Endothelial cell of umbilical vein (primary cell): ENCODE measurements at regions not wholly inside any gene's neighbourhood (a gene's known extent, or its start where the extent isn't known, plus 50 kb on each side); places are given as distances from the start of the nearest gene placed in this dataset.
"Not testable (repeated sequence)": the region's sequence is repeated elsewhere in the genome, so short reads cannot be mapped to it uniquely, and the experiment has no call there.

Experiments used
- BruUV-seq: library from RNA; stranded (reverse); fragments of 400-500 nt; replicated peaks from 2 replicates; lab custom pipeline; 2021; lab: Mats Ljungman, UMichigan
- CTCF ChIA-PET: fragments of 300-600, 350-600 bp; sonication (Branson Sonifier 250); formaldehyde crosslinking; loops from one replicate; lab custom pipeline; 2021; ENCODE audit warnings: antibody characterized with exemption, inconsistent platforms; lab: Charles Lee
- POLR2A ChIA-PET: fragments of 300-600, 350-600 bp; sonication (Branson Sonifier 250); formaldehyde crosslinking; loops from one replicate; lab custom pipeline; 2021; ENCODE audit warnings: antibody characterized with exemption, inconsistent platforms; lab: Charles Lee
- DNase-seq: peaks from one replicate; pipeline ENCODE4 v3.0.0-alpha.2; 2011; ENCODE audit warnings: low read depth, low spot score
- FAIRE-seq: peaks from 2 replicates; lab custom pipeline; 2011; peaks lifted over from hg19 to GRCh38; lab: Jason Lieb, UNC
- H2AFZ ChIP-seq: 2 replicates; pipeline ENCODE4 v1.6.0; 2012; ENCODE audit warnings: low read depth, low read length, control low read depth, inconsistent platforms
- H3K27ac ChIP-seq: 2 replicates; pipeline ENCODE4 v1.5.1; 2011; ENCODE audit warnings: low read depth, mild to moderate bottlenecking, control low read depth, low read length, moderate library complexity; ENCODE audit not compliant: insufficient read depth
- H3K27me3 ChIP-seq, 2 experiments: 2 replicates each; pipeline versions ENCODE4 v1.6.0 to v1.6.1; 2011; ENCODE audit warnings: low read length in 2 of 2, mixed read lengths in 1 of 2; ENCODE audit not compliant: control insufficient read depth in 2 of 2, insufficient read depth in 2 of 2
- H3K36me3 ChIP-seq, 2 experiments: 2 replicates in 1 of 2; 3 replicates in 1 of 2; pipeline ENCODE4 v1.5.1; 2011; ENCODE audit warnings: low read length in 2 of 2, mild to moderate bottlenecking in 1 of 2, moderate library complexity in 1 of 2; ENCODE audit not compliant: control insufficient read depth in 2 of 2, insufficient read depth in 2 of 2; ENCODE audit errors: extremely low read depth in 1 of 2
- H3K4me1 ChIP-seq: 3 replicates; pipeline ENCODE4 v1.5.1; 2011; ENCODE audit warnings: mild to moderate bottlenecking, low read length; ENCODE audit not compliant: control insufficient read depth, insufficient read depth; ENCODE audit errors: extremely low read depth
- H3K4me2 ChIP-seq: 2 replicates; pipeline ENCODE4 v1.6.1; 2011; ENCODE audit warnings: low read length, control low read depth, mixed read lengths; ENCODE audit not compliant: insufficient read depth
- H3K4me3 ChIP-seq, 3 experiments: fragments of 200-600 bp in 1 of 3; sonication (generic), shearing (Covaris generic) in 1 of 3; replicated peaks in 1 of 3; 2 replicates each; pipeline ENCODE4 v1.5.1; 2011 to 2016; ENCODE audit warnings: control low read depth in 3 of 3, low read length in 3 of 3, mild to moderate bottlenecking in 2 of 3, inconsistent platforms in 1 of 3, low read depth in 1 of 3, moderate library complexity in 1 of 3; ENCODE audit not compliant: insufficient read depth in 1 of 3
- H3K79me2 ChIP-seq: 2 replicates; pipeline ENCODE4 v1.6.0; 2012; ENCODE audit warnings: low read length, inconsistent platforms; ENCODE audit not compliant: control insufficient read depth, insufficient read depth
- H3K9ac ChIP-seq: replicated peaks from 2 replicates; pipeline ENCODE3; 2011; ENCODE audit warnings: low read length, control low read depth; ENCODE audit not compliant: insufficient read depth; ENCODE audit errors: extremely low read depth
- H3K9me1 ChIP-seq: replicated peaks from 3 replicates; pipeline ENCODE4 v1.6.0; 2011; ENCODE audit warnings: mild to moderate bottlenecking, low read length; ENCODE audit not compliant: control insufficient read depth, insufficient read depth; ENCODE audit errors: extremely low read depth
- H3K9me3 ChIP-seq: replicated peaks from 2 replicates; pipeline ENCODE4 v1.5.1; 2012; ENCODE audit warnings: low read length, inconsistent platforms; ENCODE audit not compliant: control insufficient read depth, insufficient read depth
- H4K20me1 ChIP-seq: replicated peaks from 2 replicates; pipeline ENCODE3; 2011; ENCODE audit warnings: mild to moderate bottlenecking, low read length; ENCODE audit not compliant: control insufficient read depth, insufficient read depth; ENCODE audit errors: extremely low read depth
- CTCF ChIP-seq, 2 donors: IDR thresholded peaks; 1 replicate in 1 of 2; 2 replicates in 1 of 2; pipeline ENCODE4 v1.5.1; 2011; ENCODE audit warnings: low read length in 2 of 2, mild to moderate bottlenecking in 2 of 2, moderate library complexity in 2 of 2, control low read depth in 1 of 2, inconsistent platforms in 1 of 2, low read depth in 1 of 2; ENCODE audit not compliant: insufficient read depth in 1 of 2; ENCODE audit errors: extremely low read depth in 1 of 2
- EZH2 ChIP-seq: IDR thresholded peaks from 2 replicates; pipeline ENCODE4 v1.6.1; 2012; ENCODE audit warnings: borderline replicate concordance, low read depth, mild to moderate bottlenecking, moderate library complexity, low read length, inconsistent platforms; ENCODE audit not compliant: severe bottlenecking
- FOS ChIP-seq: IDR thresholded peaks from 2 replicates; pipeline ENCODE4 v1.6.1; 2011; ENCODE audit warnings: mild to moderate bottlenecking, low read length, moderate library complexity, borderline replicate concordance; ENCODE audit not compliant: insufficient read depth
- GATA2 ChIP-seq: IDR thresholded peaks from 2 replicates; pipeline ENCODE4 v1.7.0; 2011; ENCODE audit warnings: low read depth, mild to moderate bottlenecking, moderate library complexity, mixed read lengths, low read length; ENCODE audit not compliant: insufficient read length, insufficient read depth
- JUN ChIP-seq: IDR thresholded peaks from 2 replicates; pipeline ENCODE4 v1.6.1; 2011; ENCODE audit warnings: borderline replicate concordance, low read depth; ENCODE audit not compliant: insufficient read length, insufficient read depth
- MYC ChIP-seq: IDR thresholded peaks from one replicate; pipeline ENCODE4 v1.6.1; 2011; ENCODE audit warnings: mild to moderate bottlenecking, low read depth, low read length
- POLR2A ChIP-seq: IDR thresholded peaks from 2 replicates; pipeline ENCODE4 v1.6.1; 2012; ENCODE audit warnings: low read depth, mild to moderate bottlenecking, control low read depth, low read length
- POLR2AphosphoS5 ChIP-seq: IDR thresholded peaks from 2 replicates; pipeline ENCODE4 v1.6.1; 2012; ENCODE audit warnings: low read depth, mild to moderate bottlenecking, control low read depth, low read length, moderate library complexity; ENCODE audit not compliant: insufficient read depth
- dilution Hi-C: fragments of 300-500 bp; cut with MboI; formaldehyde crosslinking; loops from one replicate; pipeline ENCODE4 v1.15.0; 2019; ENCODE audit warnings: low sequenced_read_pairs; ENCODE audit not compliant: extremely low pct_ligation_motif_present
- intact Hi-C: fragments of 100-400 bp; cut with micrococcal nuclease; formaldehyde crosslinking; loops from one replicate; pipeline ENCODE4 v1.10.0; 2022
- TF ChIP-seq, protein P1 (sequence below): IDR thresholded peaks from 2 replicates; pipeline ENCODE4 v1.6.1; 2011; ENCODE audit not compliant: insufficient read depth, insufficient read length

DNA sequence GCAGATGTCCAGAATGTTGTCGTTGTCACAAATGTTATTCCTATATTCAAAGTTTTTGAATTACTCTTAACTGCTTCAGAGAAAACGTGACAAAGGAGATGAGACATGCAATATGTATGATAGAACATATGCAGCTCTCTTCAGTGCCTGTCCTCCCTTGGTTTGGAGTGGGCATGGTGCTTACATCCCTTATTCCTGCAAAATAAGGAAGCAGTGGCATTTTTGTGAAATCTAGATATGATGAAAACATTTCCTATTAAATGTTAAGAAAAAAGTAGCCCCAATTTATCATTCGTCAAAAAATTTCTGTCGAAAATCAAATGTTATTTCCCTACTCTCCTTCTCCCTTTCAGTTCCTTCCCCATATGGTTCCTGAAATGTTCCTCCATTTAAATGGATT is 457.5 kb upstream of the FANCL start:
- Histone ChIP-seq H3K9ac (no peak overlapping the region), H3K27me3 (no peaks in the 10 kb centered on the region), H3K4me1 (peaks cover 11% of the 10 kb centered on the region), H3K4me3 (no peak overlapping the region), H3K4me2 (no peak overlapping the region), H3K9me1 (no peaks in the 10 kb centered on the region), H3K36me3 (no peaks in the 10 kb centered on the region), H2AFZ (no peak overlapping the region), H3K27ac (no peak overlapping the region), H3K9me3 (no peaks in the 10 kb centered on the region), H4K20me1 (no peaks in the 10 kb centered on the region), H3K79me2 (no peaks in the 10 kb centered on the region)
- POLR2A ChIA-PET: no interaction called here
- CTCF ChIA-PET: interaction anchor here (0.5 to 1.2 kb wide), 4 partner anchors 10 to 1975 kb away, joined by 3 to 5 read pairs (median 4); no protein-coding TSS in a partner anchor
- dilution Hi-C loops (no loop called here), intact Hi-C loops (no loop called here)
- DNase-seq: no peak
- TF ChIP-seq POLR2A (no peak), EZH2 (no peak), FOS (no peak), MYC (no peak), GATA2 (no peak), CTCF (IDR thresholded peaks at IDR 0.05; ENCODE audit: extremely low read depth in 1 of 2, insufficient read depth in 1 of 2, low read depth in 1 of 2, low read length in 2 of 2) (no peak), JUN (no peak), POLR2AphosphoS5 (no peak)
- TF ChIP-seq, protein P1, sequence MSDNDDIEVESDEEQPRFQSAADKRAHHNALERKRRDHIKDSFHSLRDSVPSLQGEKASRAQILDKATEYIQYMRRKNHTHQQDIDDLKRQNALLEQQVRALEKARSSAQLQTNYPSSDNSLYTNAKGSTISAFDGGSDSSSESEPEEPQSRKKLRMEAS: no peak
- BruUV-seq: no TSS peak
- no peak for FAIRE-seq

- H3K9me3 ChIP-seq, DNase-seq, FAIRE-seq, POLR2A ChIA-PET, H3K4me3 ChIP-seq, H3K4me1 ChIP-seq, H3K27ac ChIP-seq, H2AFZ ChIP-seq, intact Hi-C loops, BruUV-seq, H3K36me3 ChIP-seq, H3K27me3 ChIP-seq, dilution Hi-C loops, H3K79me2 ChIP-seq, H3K9ac ChIP-seq, H4K20me1 ChIP-seq, H3K9me1 ChIP-seq, H3K4me2 ChIP-seq: not testable (repeated sequence)
- CTCF ChIA-PET: interaction anchor here (1.3 kb wide), 1 partner anchor 8 kb away, joined by 4 read pairs; no protein-coding TSS in a partner anchor
These were observed 453.0 kb upstream of the FANCL start for GRCh38 chr2:58694114-58694513.

DNA sequence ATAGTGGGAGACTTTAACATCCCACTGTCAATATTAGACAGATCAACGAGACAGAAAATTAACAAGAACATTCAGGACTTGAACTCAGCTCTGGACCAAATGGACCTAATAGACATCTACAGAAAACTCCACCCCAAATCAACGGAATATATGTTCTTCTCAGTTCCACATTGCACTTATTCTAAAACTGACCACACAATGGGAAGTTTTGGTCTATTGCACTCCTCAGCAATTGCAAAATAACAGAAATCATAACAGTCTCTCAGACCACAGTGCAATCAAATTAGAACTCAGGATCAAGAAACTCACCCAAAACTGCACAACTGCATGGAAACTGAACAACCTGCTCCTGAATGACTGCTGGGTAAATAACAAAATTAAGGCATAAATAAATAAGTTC is 449.9 kb upstream of the FANCL start:
- H3K4me2 ChIP-seq, intact Hi-C loops, H3K4me3 ChIP-seq, H3K79me2 ChIP-seq, dilution Hi-C loops, H3K9me1 ChIP-seq, H3K27me3 ChIP-seq, POLR2A ChIA-PET, BruUV-seq, H3K4me1 ChIP-seq, H3K27ac ChIP-seq, H4K20me1 ChIP-seq, H2AFZ ChIP-seq, H3K9me3 ChIP-seq, H3K36me3 ChIP-seq, DNase-seq, H3K9ac ChIP-seq, FAIRE-seq: not testable (repeated sequence)
- CTCF ChIA-PET: interaction anchor here (2.1 kb wide), 1 partner anchor 10 kb away, joined by 9 read pairs; no protein-coding TSS in a partner anchor
